GM10266 (cell line): ENCODE measurements at regions not wholly inside any gene's neighbourhood (a gene's known extent, or its start where the extent isn't known, plus 50 kb on each side); places are given as distances from the start of the nearest gene placed in this dataset.

Experiments
- DNase-seq: peaks from one replicate; pipeline ENCODE4 v3.0.0; 2012; ENCODE audit errors: extremely low spot score
- CTCF ChIP-seq: IDR thresholded peaks from 2 replicates; pipeline ENCODE4 v1.5.1; 2012; ENCODE audit warnings: mild to moderate bottlenecking, low read depth; ENCODE audit not compliant: control insufficient read depth, insufficient read depth; ENCODE audit errors: missing control alignments

- no peak for DNase-seq
- no peak for TF ChIP-seq CTCF
Observed at GRCh38 chr9:89829346-89829745, 224.5 kb downstream of the GADD45G start.

- no peak for TF ChIP-seq CTCF
- DNase-seq = no peak
Observed at GRCh38 chr9:89835666-89836065, 230.9 kb downstream of the GADD45G start.

DNA sequence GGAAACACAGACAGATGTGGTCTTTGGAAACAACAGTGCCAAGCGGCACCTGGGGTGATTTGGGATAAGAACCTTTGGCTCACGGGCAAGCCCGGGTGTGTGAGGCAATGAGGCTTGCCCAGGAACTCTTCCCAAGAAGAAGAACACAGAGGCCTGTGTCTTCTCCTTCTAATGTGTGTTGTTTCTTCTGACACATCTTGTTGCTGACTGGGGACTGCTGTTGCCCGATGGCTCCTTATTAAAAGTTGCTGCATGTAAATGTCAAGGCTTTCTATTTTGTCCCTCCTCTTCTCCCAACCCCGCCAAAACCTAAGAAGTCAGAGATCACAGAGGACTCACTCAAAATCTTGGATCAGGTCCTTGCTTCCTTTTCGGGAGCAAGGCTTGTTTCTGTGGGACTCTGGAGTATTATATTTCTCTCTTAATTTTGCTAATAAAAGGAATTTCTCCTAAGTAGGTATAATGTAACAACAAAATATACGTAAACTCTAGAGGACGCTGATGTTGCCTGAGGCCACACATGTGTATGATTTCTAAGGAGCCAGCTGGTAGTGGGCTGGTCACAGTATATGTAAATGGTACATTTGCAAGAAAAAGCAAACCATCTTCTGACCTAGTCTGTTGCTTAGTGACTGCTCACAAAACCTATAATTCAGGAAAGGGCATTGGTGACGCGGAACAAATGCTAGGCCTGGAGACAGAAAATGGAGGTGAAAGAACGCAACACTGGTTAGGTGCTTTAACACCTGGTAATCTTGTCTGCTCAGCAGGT lies 232.5 kb downstream of the GADD45G start:
- no peak for DNase-seq
- no peak for TF ChIP-seq CTCF

- DNase-seq = no peak
- TF ChIP-seq CTCF = no peak
Observed at GRCh38 chr9:89837934-89838310, 233.1 kb downstream of the GADD45G start.

DNA sequence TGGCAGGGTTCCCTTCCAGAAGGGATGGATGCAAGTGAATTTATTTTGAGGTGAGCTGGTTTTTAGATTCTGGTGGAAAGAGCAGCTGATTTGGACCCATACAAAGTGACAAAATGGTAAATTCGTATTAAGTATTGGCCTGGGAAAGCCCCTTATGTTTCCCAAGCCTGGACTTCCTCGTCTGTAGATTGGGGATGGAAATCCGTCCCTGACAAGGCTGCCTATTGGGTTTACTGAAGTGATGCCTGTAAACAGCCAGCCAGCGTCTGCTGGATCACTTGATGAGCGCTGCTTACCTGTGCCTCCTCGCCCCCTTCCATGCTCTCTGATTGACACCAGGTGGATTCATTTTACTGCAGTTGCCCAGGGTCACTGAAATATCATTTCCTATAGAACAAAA lies 233.8 kb downstream of the GADD45G start:
- no peak for TF ChIP-seq CTCF
- no peak for DNase-seq

GRCh38 chr9:89839449-89839848 lies 234.6 kb downstream of the GADD45G start:
- no peak for DNase-seq
- no peak for TF ChIP-seq CTCF

- no peak for TF ChIP-seq CTCF
- no peak for DNase-seq
Observed at GRCh38 chr9:89839952-89840351, 235.1 kb downstream of the GADD45G start.
